ENCODE measurements at regions not wholly inside any gene's neighbourhood (a gene's known extent, or its start where the extent isn't known, plus 50 kb on each side); places are given as distances from the start of the nearest gene placed in this dataset.
"Not testable (repeated sequence)": the region's sequence is repeated elsewhere in the genome, so short reads cannot be mapped to it uniquely, and the experiment has no call there.

DNA sequence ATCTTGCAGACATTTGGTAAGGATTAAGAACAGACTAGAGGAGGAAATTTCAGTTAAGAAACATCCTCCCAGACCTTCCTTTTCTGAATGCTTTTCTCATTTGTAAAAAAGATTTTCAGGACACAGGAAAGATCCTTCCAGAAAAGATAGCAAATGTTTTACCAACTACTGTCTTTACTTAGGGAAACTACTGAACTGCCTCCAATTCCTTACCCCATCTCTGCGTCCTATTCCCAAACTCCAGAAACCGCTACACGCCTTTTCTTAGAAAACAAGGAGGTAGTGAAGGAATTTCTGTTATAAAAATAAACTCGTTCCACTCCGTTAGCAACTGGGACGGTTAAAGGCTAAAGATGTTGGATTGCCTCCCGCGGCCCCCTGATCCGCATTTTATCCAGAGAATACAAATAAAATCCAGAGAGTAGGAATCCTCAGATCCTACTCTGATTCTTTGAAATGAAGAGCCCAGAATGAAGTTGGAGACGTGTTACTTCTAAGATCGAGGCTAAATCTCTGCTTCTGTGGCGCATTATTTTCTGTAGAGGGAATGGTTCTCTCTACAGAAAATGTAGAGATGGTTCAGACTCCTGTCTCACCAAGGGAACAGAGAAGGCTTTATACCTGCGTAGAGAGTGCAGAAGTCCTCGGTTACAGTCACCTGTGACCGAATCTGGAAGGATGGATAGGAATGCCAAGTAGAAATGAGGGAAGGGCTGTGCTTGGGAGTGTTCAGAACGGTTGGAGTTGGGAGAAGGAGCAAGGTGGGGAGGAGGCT is 133.0 kb downstream of the GPX5 start:
- DNase-seq (ENCODE audit: low spot score), result peak; percentile 51

DNA sequence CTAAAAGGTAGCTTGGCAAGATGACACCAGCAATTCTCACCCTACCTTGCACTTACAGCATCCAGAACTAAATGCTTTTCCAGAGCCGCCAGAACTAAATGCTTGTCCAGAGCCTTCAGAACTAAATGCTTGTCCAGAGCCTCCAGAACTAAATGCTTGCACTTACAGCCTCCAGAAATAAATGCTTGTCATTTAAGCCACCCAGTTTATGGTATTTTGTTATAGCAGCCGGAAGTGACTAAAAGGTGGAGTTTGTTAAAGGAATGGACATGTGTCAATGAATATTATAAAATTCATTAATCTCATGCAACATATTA is 133.5 kb downstream of the GPX5 start:
- DNase-seq (ENCODE audit: low spot score), result no peak

DNA sequence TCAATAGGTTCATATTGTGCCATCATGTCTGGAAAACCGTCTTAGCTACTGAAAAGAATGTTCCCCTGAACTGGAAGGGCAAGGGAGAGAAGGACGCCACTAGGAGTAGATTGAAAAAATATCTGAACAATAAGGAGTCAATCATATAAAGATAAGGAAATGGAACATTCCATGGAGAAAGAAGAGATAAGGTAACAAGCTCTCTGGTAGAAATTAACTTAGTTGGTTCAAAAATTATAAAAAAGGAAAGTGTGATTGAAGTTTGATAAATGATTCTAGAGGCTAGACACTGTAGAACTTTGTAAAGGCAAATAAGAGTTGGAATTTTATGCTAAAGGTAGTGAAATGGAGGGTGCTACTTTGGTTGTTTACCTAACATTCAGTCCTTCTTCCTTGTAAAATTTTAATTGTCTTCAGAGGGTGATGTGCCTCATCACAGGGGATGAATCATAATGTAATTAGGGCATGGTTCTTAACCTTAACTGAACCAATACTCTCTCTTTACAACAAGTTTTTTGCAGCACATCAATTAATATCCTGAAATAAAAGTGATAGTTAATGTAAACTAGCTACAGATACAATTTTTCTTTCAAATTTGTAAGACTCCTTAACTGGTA is 135.5 kb downstream of the GPX5 start:
- DNase-seq (ENCODE audit: low spot score), result no peak

DNA sequence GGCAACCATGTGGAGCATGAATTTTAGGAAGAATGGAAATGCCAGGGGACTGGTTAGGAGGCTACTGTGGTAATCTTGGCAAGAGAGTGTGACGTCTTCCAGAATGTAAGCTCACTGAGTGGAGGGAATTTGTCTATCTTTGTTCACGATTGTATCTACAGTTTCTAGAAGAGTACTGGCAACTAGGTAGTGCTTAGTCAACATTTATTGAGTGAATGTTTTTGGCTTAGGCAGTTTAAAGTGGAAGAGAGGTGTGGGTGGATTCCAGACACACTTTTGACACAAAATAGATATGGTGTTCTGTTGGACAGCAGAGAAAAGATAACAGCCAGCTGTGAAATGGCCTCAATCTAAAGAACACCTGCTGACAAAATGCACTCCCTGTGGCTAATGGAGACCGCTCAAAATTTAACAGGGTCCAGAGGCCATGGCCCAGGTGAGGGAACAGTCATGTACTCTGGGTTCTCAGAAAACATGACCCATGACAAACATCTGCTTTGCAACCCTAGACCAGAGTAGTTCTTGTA is 139.3 kb downstream of the GPX5 start:
- DNase-seq (ENCODE audit: low spot score), result no peak

DNA sequence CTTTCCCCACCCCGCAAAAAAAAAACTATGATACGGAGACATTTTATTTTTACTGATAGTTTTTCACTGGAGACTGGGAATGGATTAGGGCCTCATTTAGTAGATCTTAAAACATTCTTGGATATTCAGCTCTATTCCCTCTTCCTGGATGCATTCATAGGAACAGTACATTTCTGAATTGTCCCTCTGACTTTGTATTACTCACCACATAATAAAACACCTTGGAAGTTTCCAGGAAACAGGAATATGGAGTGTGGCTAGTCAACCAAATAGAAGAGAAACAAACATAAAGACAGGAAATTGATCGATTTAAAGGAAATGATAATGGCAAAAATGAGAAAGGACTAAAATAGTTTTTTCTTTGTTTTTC is 147.7 kb downstream of the GPX5 start:
- no peak for DNase-seq (ENCODE audit: low spot score)

DNA sequence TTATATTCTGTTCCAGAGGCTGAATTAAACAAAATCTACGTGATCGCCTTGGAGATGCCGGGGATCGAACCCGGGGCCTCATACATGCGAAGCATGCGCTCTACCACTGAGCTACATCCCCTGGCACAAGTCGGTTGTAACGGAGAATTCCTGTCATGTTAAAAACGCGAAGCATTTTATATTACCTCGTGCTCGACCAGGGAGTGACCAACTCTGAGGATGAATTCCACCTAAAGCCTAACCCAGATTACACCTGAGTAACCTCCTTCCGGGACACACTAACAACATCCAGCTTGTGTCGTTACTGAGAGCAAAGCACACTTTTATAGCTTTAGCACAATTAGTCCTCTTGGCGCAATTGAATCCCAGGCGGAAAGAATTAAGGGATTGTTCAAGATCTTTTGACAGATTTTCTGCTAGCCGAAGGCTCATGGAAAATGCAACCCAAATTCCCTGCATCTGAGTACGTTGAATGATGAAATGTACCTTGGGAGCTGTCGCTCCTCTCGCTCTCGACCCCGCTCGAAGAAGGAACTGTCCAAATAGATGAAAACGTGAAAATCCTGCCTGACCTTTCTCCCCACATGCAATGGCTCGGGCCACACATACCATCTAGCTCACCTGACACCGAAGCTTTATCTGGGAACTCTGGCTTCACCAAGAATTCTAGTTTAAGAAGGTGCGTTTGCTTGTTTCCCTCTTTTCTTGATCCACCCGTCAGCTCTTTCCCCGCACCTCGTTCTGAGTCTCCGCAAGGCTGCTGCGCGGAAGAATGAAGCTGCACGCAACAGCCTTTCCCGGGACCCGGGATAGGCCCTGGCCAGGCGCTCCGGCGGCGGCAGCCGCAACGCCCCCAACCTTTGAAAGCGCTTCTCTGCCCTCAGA is 148.3 kb downstream of the GPX5 start:
- DNase-seq (ENCODE audit: low spot score), result peak; percentile 66

DNA sequence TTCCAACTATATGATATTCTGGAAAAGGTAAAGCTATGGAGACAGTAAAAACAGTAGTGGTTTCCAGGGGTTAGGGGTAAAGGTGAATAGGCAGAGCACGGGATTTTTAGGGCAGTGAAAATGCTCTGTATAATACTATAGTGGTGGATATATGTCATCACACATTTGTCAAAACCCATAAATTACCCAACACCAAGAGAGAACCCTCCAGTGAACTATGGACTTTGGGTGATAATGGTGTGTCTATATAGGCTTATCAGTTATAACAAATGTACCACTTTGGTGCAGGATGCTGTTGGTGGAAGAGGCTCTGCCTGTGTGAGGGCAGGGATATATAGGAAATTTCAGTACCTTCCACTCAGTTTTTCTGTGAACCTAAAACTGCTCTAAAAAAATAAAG is 149.9 kb downstream of the GPX5 start:
- no peak for DNase-seq (ENCODE audit: low spot score)

DNA sequence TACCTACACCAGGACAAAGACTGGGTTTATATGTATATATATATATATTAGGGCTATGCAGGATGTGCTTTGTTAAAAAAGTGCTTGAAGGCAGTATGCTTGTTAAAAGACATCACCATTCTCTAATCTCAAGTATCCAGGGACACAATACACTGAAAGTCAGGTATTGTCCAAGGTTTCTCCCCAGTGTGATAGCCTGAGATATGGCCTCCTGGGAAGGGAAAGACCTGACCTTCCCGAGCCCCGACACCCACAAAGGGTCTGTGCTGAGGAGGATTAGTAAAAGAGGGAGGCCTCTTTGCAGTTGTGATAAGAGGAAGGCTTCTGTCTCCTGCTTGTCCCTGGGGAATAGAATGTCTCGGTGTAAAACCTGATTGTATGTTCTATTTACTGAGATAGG is 156.9 kb downstream of the GPX5 start:
- DNase-seq (ENCODE audit: low spot score), result no peak

DNA sequence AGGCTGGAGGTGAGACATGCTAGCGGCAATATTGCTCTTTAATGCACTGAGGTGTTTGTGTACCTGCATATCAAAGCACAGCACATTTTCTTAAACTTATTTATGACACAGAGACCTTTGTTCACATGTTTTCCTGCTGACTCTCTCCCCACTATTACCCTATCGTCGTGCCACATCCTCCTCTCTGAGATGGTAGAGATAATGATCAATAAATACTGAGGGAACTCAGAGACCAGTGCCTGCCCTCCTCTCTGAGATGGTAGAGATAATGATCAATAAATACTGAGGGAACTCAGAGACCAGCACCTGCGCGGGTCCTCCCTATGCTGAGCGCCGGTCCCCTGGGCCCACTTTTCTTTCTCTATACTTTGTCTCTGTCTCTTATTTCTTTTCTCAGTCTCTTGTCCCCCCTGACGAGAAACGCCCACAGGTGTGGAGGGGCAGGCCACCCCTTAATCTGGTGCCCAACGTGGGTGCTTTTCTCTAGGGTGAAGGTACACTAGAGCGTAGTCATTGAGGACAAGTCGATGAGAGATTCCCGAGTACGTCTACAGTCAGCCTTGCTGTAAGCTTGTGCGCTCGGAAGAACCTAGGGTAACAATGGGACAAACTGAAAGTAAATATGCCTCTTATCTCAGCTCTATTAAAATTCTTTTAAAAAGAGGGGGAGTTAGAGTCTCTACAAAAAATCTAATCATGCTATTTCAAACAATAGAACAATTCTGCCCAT is 157.4 kb downstream of the GPX5 start:
- DNase-seq (ENCODE audit: low spot score), result not testable (repeated sequence)

DNA sequence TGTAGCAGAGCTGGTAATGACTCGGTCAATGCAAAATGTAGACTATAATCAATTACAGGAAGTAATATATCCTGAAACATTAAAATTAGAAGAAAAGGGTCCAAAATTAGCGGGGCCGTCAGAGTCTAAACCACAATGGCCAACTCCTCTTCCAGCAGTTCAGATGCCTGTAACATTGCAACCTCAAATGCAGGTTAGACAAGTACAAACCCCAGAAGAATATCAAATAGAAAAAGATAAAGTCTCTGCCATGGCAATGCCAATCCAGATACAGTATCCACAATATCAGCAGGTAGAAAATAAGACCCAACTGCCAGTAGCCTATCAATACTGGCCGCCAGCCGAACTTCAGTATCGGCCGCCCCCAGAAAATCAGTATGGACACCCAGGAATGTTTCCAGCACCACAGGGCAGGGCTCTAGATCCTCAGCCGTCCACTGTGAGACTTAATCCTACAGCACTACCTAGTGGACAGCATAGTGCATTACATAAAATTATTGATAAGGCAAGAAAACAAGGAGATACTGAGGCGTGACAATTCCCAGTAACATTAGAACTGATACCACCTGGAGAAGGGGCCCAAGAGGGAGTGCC is 158.4 kb downstream of the GPX5 start:
- peak; percentile 28 for DNase-seq (ENCODE audit: low spot score)

DNA sequence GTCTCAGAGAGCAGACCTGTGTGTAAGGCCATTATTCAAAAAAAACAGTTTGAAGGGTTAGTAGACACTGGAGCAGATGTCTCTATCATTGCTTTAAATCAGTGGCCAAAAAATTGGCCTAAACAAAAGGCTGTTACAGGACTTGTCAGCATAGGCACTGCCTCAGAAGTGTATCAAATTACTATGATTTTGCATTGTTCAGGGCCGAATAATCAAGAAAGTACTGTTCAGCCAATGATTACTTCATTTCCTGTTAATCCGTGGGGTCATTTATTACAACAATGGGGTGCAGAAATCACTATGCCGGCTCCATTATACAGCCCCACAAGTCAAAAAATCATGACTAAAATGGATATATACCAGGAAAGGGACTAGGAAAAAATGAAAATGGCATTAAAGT is 160.3 kb downstream of the GPX5 start:
- DNase-seq (ENCODE audit: low spot score), result not testable (repeated sequence)

DNA sequence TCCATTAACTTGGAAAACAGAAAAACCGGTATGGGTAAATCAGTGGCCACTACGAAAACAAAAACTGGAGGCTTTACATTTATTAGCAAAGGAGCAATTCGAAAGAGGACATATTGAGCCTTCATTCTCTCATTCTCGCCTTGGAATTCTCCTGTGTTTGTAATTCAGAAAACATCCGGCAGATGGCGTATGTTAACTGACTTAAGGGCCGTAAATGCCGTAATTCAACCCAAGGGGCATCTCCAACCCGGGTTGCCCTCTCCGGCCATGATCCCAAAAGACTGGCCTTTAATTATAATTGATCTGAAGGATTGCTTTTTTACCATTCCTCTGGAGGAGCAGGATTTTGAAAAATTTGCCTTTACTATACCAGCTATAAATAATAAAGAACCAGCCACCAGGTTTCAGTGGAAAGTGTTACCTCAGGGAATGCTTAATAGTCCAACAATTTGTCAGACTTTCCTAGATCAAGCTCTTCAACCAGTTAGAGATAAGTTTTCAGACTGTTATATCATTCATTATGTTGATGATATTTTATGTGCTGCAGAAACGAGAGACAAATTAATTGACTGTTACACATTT is 160.9 kb downstream of the GPX5 start:
- DNase-seq (ENCODE audit: low spot score), result peak; percentile 74

DNA sequence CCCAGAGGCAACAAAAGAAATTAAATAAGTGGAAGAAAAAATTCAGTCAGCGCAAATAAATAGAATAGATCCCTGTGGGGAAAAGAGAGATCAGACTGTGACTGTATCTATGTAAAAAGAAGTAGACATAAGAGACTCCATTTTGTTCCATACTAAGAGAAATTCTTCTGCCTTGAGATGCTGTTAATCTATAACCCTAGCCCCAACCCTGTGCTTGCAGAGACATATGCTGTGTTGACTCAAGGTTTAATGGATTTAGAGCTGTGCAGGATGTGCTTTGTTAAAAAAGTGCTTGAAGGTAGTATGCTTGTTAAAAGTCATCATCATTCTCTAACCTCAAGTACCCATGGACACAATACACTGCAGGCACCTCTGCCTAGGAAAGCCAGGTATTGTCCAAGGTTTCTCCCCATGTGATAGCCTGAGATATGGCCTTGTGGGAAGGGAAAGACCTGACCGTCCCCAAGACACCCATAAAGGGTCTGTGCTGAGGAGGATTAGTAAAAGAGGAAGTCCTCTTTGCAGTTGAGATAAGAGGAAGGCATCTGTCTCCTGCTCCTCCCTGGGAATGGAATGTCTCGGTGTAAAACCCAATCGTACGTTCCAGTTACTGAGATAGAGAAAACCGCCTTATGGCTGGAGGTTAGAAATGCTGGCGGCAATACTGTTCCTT is 161.8 kb downstream of the GPX5 start:
- not testable (repeated sequence) for DNase-seq (ENCODE audit: low spot score)

DNA sequence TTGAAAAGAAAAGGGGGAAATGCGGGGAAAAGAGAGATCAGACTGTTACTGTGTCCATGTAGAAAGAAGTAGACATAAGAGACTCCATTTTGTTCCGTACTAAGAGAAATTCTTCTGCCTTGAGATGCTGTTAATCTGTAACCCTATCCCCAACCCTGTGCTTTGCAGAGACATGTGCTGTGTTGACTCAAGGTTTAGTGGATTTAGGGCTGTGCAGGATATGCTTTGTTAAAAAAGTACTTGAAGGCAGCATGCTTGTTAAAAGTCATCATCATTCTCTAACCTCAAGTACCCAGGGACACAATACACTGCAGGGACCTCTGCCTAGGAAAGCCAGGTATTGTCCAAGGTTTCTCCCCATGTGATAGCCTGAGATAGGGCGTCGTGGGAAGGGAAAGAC is 166.3 kb downstream of the GPX5 start:
- not testable (repeated sequence) for DNase-seq (ENCODE audit: low spot score)

DNA sequence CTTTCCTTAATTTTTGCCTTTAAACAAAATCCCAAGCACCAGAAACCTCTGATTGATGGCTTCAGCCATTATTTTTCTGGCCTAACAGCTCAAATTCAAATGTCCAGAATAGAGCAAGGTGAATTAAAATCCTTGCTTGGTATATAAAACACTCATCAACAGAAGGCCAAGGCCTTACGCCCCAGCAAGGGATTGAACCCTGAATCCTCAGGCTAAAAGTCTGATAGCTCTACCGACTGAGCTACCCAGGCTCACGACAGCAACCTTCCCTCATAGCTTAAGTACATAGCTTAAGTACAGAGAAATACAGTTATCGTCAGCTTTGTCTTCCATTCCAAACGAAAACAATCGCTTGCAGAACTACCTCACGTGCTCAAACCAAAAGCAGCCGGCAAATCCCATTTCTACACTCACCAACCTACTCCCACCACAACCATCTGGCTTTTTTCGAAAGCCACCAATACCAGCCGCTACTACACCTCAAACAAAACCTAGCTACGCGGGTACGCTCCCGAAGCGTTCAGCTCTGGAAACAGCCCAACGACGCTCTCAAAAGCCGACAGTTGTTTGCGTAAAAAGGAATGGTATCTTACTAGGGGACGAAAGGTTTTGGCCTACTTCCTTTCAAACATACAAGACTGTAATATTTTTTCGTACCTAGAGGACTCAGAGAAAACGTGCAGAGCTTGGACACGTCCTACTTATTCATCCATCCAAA is 167.5 kb downstream of the GPX5 start:
- DNase-seq (ENCODE audit: low spot score), result no peak

DNA sequence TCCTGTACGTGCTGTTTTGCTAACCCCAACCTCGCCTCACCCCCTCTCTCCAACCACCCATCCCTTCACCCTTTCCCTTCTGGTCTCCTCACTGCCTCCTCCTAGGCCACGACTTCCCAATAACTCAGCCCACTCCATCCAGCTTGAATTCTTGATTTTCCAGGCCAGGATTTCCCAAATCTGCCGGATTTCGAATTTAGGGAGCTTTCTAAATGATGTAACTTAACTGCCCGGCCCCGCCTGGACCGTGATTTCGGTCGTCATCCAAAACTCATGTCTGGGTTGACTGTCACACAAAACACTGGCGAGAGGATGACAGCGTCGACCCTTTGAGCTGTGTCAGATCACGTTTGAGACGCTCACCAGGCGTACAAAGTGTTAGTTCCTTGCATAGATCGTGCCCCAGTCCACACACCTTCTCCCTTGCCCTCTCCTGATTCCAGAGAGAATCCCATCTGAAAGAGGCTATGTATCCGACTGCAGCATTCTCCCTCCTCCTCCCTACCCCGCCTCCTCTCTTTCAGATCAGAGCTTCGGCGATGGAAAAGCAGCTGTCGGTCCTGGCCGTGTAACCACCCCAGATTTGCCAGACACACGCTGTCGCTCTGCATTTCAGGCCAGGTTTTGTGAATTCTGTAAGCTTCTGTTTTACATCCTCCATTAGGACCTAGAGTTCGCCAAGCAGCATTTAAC is 168.2 kb downstream of the GPX5 start:
- DNase-seq (ENCODE audit: low spot score), result peak; percentile 26

DNA sequence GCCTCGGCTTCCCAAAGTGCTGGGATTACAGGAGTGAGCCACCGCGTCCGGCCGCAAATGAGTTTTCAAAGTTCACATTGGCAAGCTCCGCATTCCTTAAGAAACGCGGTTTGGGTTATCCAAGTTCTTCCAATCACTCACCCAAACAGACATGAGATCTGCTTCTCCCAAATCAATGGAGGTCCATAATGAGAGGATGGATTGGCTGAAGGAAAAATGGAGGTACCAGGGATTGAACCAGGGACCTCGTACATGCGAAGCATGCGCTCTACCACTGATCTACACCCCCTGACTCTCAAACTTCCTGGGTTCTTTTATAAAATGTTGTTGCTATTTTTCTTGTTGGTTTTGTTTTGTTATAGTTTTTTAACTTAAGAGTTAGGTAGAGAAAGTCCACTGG is 170.0 kb downstream of the GPX5 start:
- DNase-seq (ENCODE audit: low spot score), result no peak

DNA sequence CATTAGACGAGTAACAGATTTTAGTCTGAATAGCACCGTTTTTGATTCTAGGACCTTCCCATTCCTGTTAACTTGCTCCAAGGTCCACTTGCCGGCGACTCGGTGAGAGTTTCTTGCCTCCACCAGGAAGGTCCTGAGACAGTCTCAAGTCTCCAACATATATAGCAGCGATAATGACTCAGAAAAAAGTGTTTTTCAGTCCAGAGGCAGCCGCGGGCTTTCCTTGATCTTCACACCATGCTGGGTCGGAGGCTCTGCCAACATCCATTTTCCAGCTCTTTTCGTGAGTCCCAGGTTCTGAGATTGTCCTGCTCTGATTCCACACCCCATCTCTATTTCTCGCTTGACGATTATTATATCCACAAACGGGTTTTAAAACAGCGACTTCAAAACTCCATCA is 170.5 kb downstream of the GPX5 start:
- DNase-seq (ENCODE audit: low spot score), result no peak

DNA sequence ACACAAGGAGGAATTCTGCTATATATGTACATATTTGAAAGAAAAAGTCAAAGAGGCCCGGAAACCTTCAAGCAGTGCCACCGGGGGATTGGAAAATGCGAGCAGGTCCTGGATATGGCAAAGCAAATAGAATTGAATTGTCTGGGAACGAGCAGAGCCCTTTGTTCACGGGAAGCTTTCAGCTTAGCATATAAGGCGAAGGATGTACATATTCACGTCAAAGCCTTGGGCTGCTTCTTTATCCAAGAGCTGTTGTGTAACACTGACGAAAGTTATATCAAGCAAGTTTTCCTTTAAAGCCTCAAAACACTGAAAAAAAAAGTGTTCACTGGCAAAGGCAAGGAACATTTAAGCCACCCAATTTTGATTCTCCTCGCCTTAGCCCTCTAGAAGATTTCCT is 171.0 kb downstream of the GPX5 start:
- peak; percentile 35 for DNase-seq (ENCODE audit: low spot score)

Data from umbilical cord (tissue), 1 donor.